Amniotic stem cell (primary cell): ENCODE measurements at regions not wholly inside any gene's neighbourhood (a gene's known extent, or its start where the extent isn't known, plus 50 kb on each side); places are given as distances from the start of the nearest gene placed in this dataset.
"Not testable (repeated sequence)": the region's sequence is repeated elsewhere in the genome, so short reads cannot be mapped to it uniquely, and the experiment has no call there.

Experiments
- DNase-seq: peaks from one replicate; lab custom pipeline; 2025; lab: John Stamatoyannopoulos, UW

DNA sequence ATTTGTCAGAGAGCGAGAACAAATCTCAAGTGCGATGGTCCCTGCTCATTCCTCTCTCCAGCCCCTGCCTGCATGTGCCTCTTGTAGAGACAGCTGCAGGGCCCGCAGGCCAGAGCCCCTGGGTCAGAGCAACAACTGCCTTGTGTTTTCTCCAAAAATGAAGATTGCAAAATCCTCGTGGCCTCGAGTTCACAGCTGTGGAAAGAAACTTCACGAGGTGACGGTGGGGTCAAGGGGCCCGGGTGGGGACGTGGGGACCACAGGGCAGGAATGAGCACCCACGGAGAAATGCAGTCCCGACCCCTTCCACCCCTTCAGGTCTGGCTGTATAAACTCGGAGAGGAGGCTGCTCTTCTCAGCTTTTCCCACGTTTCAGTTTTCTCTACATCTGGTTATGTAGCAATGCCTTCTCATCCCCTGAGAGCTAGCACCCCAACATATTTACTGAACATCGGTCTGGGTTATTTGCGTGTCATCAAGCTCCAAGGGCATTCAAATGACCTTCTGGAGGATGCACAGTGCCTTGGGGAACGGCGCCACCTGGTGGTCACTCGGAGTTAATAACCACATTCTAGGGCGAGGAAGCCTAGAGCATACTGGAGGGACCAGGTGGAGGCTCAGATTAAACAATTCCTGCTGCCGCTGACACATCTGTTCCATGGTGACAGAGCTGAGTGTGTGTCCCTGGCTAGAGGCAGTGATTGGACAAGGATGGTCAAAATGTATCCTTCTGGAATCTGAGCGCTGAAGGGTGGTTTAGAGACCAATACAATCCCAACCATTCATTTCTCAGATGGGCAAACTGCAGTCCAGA is 91.4 kb upstream of the CYRIA start:
- no peak for DNase-seq

DNA sequence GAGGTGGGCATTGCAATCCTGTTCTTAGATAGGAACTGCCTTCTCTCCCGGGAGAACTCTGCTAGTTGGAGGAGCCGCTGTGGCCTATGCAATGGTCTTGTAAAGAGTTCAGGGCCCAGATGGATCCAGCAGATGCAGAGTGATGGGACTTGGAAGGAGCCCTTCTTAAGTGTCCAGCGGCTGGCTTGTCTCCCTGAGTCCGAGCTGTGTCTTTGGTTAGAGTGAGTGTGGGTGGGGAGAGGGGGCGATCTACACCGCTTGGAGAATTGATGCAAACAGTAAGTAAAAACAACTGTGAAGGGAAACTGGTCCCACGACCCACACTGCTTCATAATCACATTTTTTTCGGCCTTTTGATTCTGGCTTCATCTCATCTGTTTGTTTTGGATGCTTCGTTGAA is 89.8 kb upstream of the CYRIA start:
- no peak for DNase-seq

DNA sequence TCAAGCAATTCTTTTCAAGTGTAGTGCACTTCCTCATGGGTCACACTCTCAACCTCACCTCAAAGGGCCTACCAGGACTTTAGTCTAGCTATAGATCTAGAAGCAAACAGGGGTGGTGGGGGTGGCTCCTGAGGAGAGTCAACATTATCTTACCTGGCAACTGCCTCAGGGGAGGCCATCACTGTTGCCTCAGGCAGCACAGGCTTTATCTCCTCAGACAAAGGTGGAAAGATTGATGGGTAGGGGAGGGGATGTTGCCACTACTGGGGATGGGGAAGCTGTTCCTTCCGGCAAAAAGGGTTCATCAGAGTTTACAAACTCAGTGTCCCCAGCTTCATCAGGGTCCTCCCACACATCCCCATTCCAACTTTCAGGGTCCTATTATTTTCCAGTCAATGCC is 87.4 kb upstream of the CYRIA start:
- not testable (repeated sequence) for DNase-seq

DNA sequence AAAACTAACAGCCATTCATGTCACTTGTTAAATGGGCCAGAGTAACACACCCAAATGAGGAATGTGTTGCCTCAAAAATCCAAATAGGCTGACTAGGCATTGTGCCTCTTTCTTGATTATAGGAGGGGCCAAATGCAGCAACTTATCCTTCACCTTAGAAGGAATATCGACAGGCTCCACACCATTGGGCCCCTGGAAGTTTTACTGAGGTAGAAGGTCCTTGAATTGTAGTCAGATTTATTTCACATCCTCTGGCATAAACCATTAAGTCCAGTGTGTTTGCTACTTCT is 85.2 kb upstream of the CYRIA start:
- not testable (repeated sequence) for DNase-seq

DNA sequence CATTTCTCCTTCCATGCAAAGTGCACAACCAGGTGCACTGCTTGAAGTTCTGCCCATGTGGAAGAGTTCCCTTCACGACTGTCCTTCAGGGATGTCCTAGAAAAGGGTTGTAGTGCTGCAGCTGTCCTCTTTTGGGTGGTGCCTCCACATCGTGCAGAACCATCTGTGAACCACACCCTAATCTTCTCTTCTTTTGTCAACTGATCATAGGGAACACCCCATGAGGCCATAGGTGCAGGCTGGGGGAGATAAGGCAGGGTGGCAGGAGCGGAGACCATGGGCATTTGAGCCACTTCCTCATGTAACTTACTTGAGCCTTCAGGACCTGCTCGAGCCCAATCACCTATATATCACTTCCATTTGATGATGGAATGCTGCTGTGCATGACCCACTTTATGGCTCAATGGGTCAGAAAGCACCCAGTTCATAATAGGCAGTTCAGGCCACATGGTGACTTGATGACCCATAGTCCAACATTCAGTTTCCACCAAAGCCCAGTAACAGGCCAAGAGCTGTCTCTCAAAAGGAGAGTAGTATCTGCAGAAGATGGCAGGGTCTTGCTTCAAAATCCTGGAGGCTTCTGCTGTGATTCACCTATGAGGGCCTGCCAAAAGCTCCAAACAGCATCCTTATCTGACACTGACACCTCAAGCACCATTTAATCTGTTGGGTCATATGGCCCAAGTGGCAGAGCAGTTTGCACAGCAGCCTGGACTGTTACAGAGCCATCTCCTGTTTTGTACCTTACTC is 84.7 kb upstream of the CYRIA start:
- no peak for DNase-seq

DNA sequence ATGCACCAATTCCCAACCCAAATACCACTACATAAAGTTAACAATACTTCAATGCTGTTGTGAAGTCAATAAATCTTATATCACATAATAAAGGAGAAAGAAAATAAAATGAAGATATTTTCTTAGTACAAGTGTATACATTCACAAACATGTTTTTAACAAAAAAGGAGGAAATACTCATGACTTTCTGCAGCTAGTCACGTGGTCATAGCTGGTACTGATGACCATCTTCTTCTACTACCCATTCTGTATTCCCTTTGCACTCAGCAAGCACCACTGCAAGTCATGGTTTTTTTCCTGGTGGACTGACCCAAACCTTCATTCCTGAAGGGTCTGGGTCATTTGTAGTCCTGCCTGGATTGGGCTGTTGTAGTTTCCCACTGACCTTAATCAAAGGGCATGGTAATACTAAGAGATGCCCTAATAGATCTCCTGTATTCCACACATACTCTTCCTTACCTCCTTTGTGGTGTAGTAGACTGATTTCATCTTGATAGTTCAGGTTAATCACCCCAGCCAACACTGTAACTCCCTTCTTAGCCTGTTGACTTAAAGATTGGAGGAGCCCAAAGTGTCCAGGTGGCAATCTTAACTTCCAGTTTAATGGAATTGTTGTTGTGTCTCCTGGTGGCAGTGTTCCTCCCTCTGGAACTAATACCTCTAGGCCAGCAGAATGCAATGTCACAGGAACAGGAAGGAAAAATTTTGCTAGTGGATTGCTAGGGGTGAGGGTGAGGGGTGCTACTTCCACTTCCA is 83.1 kb upstream of the CYRIA start:
- not testable (repeated sequence) for DNase-seq

DNA sequence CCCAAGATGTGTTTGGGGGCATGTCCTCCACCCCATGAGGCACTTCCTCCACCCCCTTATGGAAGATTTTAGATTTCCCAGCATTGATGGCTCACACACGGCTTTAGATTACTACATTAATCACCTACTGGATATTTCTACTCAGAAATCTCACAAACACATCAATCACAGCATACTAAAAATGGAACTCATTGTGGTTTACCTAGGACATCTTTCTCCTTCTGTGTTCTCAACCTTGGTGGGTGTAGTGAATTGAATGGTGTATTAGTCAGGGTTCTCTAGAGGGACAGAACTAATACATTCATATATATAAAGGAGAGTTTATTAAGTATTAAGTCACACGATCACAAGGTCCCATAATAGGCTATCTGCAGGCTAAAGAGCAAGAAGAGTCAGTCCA is 82.1 kb upstream of the CYRIA start:
- DNase-seq: no peak

DNA sequence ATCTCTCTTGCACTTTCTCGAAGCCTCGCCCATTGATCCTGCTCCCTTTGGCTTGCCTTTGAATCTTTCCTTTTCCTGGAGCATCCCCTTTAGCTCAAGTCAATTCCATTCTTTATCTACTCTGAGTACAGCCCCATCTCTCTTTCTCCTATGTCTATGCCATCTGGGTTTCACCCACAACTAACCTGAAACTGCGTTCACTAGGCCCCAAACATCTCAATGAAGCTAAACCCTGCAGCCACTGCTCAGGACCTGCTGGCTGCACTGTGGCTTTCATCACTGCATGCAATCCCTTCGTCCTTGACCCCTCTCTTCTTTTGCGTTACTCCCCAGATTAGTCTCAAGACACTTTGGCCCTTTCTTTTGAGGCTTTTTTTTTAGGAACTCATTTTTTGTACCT is 81.6 kb upstream of the CYRIA start:
- no peak for DNase-seq

DNA sequence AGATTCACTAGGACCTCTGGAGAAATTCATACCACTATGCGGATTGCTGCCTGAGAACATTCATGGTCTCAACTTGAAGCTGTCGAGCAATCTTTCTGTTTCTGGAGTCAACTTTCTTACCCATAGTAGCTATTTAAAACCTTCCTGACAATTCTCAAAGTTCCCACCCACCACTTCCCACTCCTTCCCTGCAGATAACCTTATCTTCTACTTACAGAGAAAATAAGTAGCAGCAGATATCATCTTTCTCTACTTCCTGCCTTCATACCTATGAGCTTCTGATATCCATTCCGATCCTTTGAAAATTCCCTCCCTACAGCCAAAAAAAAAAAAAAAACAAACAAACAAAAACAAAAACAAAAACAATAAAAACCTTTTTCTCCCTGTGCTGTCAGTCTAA is 81.2 kb upstream of the CYRIA start:
- DNase-seq: no peak

DNA sequence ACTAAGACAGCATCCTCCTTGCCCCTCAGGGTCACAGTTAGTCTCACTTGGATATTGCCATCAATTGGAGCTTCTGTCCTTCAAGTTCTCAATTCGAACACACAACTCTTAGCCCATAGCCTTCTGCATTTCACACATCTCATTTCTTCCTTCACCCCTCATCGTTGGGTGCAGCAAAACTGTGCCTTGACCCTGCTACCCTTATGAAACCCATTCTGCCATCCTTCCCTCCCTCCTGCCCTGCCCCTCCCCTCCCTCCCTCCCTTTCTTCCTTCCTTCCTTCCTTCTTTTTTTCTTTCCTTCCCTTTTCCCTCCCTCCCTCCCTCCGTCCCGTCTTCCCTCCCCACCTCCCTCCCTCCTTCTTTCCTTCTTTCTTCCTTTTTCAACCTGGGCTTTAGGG is 80.7 kb upstream of the CYRIA start:
- no peak for DNase-seq

DNA sequence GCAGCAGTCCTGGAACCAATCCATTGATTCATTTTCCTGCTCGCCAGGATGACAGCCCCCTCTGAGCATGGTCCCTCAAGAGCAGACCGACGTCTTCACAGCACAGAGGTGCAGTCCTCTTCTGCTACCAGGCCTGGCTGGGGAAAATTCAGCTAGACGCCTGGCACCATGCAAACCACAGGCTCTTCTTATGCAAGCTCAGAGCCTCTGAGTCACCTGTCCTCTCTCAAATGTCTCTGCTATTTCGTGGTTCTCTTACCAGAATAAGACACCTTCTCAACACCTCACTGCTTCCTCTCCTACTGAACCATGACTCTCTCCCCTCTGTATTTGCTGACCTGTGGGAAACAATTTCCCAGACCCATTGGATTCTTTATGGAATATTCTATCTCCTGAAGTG is 79.8 kb upstream of the CYRIA start:
- no peak for DNase-seq

DNA sequence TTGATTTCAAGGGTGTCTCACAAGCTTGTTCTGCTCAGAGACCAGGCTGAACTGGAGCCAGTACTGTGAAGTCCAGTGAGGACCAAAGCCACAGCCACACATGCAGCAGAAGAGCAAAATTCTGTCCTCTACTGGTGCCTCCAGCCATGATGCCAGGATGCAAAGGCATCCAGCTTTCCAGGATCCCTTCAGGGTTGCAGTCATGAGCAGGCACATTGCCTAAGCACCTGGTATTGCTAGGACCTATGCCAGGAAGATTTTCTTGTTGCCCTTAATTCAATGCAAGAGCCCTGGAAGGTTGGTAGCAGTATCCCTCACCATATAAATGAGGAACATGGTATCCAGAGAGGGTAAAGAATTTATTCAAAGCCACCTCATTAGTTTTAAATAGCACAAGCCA is 78.9 kb upstream of the CYRIA start:
- DNase-seq: no peak

DNA sequence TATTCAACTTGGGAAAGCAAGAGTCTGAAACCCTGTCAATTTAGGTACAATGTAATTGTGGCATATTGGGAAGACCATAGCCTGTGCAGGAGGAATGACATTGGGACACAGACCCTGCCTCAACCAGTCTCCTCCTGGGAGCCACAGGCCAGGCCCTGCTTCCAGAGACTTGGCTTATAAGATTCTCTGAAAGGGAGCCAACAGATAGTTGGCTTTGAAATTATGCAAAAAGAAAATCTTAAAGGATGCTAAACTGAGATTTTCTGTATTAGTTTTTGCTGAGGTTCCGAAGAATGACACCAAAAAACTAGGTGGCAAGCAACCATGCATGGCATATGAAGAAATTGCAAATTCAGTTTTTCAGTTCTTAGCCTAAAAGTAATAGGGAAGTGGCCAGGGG is 76.4 kb upstream of the CYRIA start:
- DNase-seq: no peak

DNA sequence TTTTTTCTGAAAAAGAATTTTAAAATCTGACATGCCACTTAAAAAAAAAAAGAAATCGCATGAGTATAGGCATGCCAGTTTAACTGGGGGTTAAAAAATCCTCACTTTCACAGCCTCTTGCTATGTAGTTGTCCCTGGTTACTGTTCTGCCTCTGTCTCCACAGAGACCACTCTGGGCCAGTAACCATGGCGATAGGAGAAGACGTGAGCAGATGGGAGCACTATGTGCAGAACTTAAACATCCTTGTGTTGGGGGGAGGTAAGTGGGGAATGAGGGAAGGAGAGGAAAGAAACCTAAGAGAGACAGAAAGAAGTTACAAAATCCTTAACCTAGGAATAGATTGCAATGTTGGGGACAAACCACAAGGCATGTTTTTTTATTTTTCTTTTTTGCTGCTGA is 75.9 kb upstream of the CYRIA start:
- DNase-seq: no peak

DNA sequence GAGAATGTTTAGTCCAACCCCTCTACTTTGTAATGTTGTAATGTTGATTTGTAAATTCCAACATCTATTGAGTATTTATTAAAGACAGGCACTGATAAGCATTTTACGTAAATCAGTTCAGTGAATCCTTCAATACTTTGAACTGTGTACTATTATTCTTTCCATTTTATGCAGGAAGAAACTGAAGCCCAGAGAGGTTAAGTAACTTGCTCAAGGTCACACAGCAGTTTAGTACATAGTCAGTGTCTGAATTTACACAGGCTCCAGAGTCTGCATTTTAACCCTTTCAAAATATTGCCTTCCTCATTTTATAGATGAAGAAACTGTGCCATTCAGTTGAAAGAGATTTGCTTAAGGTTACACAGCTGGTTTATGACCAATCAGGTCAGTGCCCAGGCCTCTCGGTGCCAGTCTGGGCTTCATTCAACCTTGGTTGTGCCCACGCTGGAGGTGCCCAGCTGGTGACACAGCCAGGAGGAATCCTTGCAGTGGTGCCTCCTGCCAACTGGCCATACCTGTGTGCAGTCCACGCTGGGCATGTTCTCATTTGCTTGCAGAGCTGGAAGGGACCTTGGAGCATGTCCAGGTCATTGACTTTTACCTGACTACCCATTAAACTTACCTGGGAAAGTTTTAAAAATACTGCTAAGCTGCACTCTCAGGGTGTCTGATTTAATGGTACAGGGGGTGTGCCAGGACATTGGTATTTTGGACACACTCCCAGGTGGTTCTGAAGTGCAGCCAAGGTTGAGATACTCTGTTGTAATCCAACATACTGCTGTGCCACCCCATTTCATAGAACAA is 74.3 kb upstream of the CYRIA start:
- DNase-seq: no peak

DNA sequence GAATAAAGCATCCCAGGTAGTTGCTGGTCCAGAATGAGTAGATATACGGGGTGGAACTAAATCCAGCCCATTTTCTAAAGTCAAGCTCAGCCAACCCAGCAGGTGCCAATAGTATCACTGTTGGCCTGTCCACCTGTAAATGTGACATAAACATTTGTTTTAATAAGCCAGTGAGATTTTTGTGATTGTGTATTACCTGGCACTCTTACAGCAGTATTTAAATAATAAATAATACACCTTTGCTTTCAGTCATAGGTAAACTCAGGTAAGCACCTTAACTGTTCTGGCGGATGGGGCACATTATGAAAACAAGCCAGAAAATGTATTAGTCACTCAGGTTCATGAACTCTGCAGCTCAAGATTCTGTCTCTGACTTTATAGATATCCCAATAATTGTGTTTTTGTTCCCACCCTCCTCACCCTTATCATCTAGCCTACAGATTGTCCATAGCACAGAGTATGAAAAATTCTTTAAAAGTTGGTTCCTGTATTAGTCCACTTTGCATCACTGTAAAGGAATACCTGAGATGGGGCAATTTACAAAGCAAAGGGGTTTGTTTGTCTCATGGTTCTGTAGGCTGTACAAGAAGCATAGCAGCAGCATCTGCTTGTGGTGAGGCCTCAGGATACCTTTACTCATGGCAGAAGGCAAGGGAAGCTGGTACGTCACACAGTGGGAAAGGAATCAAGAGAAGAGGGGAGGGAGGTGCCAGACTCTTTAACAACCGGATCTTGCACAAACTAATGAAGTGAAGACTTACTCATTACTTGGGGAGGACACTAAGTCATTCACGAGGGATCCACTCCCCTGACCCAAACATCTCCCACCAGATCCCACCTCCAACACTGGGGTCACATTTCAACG is 73.0 kb upstream of the CYRIA start:
- DNase-seq: no peak

DNA sequence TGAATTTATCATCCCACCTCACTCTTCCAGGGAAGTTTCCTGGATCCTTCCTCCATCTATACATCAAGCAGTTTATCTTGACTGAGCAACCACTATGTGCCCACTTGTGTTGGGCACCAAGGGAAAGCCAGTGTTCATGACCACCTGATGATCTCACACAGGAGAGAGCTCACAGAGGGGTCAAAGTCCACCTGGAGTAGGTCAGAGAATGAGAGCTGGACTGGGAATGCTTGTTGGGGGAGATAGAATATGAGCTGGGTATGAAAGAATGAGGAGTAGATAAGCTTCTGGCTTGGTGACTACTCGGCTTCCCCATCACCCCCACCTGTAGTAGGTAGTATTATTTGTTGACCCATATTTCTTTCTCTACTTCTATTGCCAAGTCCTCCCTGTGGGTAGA is 72.2 kb upstream of the CYRIA start:
- DNase-seq: no peak

DNA sequence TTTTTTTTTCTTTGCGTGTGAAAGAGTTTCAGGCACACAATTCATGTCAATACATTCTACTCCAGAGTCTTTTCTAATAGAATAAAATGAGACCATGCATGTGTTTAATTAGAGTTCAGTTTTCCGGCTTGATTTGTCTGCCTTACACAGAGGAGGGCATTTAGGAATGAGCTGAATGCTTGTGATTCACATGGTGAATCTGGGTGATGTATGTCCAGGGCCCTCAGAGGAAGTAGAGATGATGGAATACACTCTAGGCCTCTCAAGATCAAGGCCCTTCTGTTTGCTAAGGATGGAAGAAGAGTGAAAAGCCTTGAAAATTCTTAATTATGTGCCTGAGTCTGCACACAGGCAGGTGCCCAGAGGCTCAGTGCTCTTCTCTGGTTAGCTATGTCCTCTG is 71.0 kb upstream of the CYRIA start:
- no peak for DNase-seq

DNA sequence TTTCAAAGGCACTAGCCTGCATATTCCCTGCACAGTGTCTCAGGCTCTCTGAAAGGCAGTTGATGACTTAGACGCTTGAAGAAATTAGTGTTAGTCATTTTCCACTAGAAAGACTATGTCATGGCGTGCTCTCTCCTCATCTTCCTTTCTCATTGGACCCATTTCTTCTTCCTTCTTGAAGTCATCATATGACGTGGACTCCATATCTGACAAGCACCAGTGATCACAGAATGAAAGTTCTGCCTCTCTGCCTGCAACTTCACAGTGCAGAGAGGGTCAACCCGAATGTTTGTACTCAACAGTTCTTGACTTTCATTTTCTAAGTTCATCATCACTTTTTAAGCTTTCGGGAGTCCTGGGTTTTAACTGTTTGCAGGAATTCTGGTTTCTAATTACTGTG is 63.7 kb upstream of the CYRIA start:
- DNase-seq: no peak

DNA sequence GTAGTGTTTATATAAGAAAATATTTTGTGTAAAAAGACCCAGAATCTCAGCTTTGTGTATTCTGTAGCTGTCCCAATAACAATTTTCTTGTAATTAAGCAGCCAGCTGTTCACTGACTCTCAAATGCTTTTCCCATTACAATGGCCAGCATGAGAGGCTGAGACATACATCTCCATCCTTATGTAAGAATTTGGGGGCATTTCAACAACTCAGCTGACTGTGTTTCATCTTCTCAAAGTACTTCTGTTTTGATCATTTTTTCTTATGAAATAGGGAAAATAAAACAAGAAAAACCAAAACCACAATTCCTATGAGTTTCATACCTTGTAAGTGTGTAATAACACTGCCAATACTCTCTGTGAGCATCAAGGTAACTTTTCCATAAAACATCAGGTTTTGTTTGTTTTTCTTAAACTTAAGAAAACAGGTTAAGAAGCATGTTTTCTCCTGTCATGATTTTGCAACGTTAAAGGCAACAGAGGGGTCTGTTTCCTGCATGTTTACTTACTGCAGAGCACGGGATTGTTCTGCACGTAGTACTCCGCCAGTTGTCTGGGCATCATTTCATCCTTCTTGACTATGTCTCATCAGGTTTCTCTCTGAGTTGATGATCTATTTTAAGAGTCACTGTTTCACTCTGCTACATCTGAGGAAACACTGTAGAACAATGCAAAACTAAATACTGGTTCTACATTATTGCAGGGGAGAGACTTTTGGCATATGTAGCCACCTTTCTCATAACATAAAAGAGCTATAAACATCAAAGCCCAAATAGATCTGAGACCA is 62.9 kb upstream of the CYRIA start:
- DNase-seq: no peak

DNA sequence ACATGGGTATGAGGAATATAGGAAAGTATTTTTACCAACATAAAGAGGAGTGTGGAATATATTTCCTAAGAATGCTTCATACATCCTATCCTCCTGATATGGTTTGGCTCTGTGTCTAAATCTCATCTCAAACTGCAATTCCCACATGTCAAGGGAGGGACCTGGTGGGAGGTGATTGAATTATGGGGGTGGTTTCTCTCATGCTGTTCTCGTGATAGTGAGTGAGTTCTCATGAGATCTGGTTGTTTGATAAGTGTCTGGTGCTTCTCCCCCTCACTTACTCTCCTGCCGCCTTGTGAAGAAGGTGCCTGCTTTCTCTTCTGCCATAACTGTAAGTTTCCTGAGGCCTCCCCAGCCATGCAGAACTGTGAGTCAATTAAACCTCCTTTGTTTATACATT is 62.2 kb upstream of the CYRIA start:
- DNase-seq: not testable (repeated sequence)
